ENCODE measurements at regions not wholly inside any gene's neighbourhood (a gene's known extent, or its start where the extent isn't known, plus 50 kb on each side); places are given as distances from the start of the nearest gene placed in this dataset.

GRCh38 chrX:39808471-39808917, 289.3 kb downstream of the BCOR start:
- in situ Hi-C loops (cut with MboI; ENCODE audit: low sequenced_read_pairs) = no loop called here

GRCh38 chrX:39809331-39809730, 288.4 kb downstream of the BCOR start:
- in situ Hi-C loops (cut with MboI; ENCODE audit: low sequenced_read_pairs) = no loop called here

- in situ Hi-C loops (cut with MboI; ENCODE audit: low sequenced_read_pairs) = no loop called here
Measured at GRCh38 chrX:39810901-39811300, 286.9 kb downstream of the BCOR start.

GRCh38 chrX:39811376-39811775, 286.4 kb downstream of the BCOR start:
- in situ Hi-C loops (cut with MboI; ENCODE audit: low sequenced_read_pairs) = no loop called here

GRCh38 chrX:39813631-39814277, 284.0 kb downstream of the BCOR start:
- in situ Hi-C loops (cut with MboI; ENCODE audit: low sequenced_read_pairs) = no loop called here

GRCh38 chrX:39814391-39814790, 283.4 kb downstream of the BCOR start:
- in situ Hi-C loops (cut with MboI; ENCODE audit: low sequenced_read_pairs) = no loop called here

- in situ Hi-C loops (cut with MboI; ENCODE audit: low sequenced_read_pairs) = no loop called here
Measured at GRCh38 chrX:39815631-39816030, 282.1 kb downstream of the BCOR start.

- in situ Hi-C loops (cut with MboI; ENCODE audit: low sequenced_read_pairs) = no loop called here
Measured at GRCh38 chrX:39816871-39817731, 280.7 kb downstream of the BCOR start.

- in situ Hi-C loops (cut with MboI; ENCODE audit: low sequenced_read_pairs) = no loop called here
Measured at GRCh38 chrX:39817754-39818470, 279.8 kb downstream of the BCOR start.

GRCh38 chrX:39818750-39819149, 279.0 kb downstream of the BCOR start:
- in situ Hi-C loops (cut with MboI; ENCODE audit: low sequenced_read_pairs) = no loop called here

- in situ Hi-C loops (cut with MboI; ENCODE audit: low sequenced_read_pairs) = no loop called here
Measured at GRCh38 chrX:39819921-39820849, 277.6 kb downstream of the BCOR start.

- in situ Hi-C loops (cut with MboI; ENCODE audit: low sequenced_read_pairs) = no loop called here
Measured at GRCh38 chrX:39820938-39821708, 276.6 kb downstream of the BCOR start.

- in situ Hi-C loops (cut with MboI; ENCODE audit: low sequenced_read_pairs) = no loop called here
Measured at GRCh38 chrX:39821709-39822095, 276.1 kb downstream of the BCOR start.

GRCh38 chrX:39822133-39822748, 275.5 kb downstream of the BCOR start:
- in situ Hi-C loops (cut with MboI; ENCODE audit: low sequenced_read_pairs) = no loop called here

- in situ Hi-C loops (cut with MboI; ENCODE audit: low sequenced_read_pairs) = no loop called here
Measured at GRCh38 chrX:39823424-39823823, 274.3 kb downstream of the BCOR start.

- in situ Hi-C loops (cut with MboI; ENCODE audit: low sequenced_read_pairs) = no loop called here
Measured at GRCh38 chrX:39823854-39824253, 273.9 kb downstream of the BCOR start.

- in situ Hi-C loops (cut with MboI; ENCODE audit: low sequenced_read_pairs) = no loop called here
Measured at GRCh38 chrX:39826813-39827543, 270.8 kb downstream of the BCOR start.

GRCh38 chrX:39827951-39828350, 269.8 kb downstream of the BCOR start:
- in situ Hi-C loops (cut with MboI; ENCODE audit: low sequenced_read_pairs) = no loop called here

GRCh38 chrX:39828971-39829370, 268.8 kb downstream of the BCOR start:
- in situ Hi-C loops (cut with MboI; ENCODE audit: low sequenced_read_pairs) = no loop called here
